ENCODE measurements at regions not wholly inside any gene's neighbourhood (a gene's known extent, or its start where the extent isn't known, plus 50 kb on each side); places are given as distances from the start of the nearest gene placed in this dataset.

- TF ChIP-seq CTCF (IDR thresholded peaks at IDR 0.05; ENCODE audit: low read length) (no peak), EZH2phosphoT487 (IDR thresholded peaks at IDR 0.05; ENCODE audit: low read length) (no peak), EZH2 (optimal IDR thresholded peaks at IDR 0.05; ENCODE audit: low read depth, low read length) (no peak)
Observed at GRCh38 chr12:102334765-102335164, 137.1 kb upstream of the PMCH start.
